HG03139 (cell line): ENCODE measurements at regions not wholly inside any gene's neighbourhood (a gene's known extent, or its start where the extent isn't known, plus 50 kb on each side); places are given as distances from the start of the nearest gene placed in this dataset.
"Not testable (repeated sequence)": the region's sequence is repeated elsewhere in the genome, so short reads cannot be mapped to it uniquely, and the experiment has no call there.

Source experiments
- ATAC-seq: cut with Tn5 transposase; IDR thresholded peaks from one replicate; pipeline ENCODE4 v1.9.1; 2021; ENCODE audit not compliant: unreplicated experiment

DNA sequence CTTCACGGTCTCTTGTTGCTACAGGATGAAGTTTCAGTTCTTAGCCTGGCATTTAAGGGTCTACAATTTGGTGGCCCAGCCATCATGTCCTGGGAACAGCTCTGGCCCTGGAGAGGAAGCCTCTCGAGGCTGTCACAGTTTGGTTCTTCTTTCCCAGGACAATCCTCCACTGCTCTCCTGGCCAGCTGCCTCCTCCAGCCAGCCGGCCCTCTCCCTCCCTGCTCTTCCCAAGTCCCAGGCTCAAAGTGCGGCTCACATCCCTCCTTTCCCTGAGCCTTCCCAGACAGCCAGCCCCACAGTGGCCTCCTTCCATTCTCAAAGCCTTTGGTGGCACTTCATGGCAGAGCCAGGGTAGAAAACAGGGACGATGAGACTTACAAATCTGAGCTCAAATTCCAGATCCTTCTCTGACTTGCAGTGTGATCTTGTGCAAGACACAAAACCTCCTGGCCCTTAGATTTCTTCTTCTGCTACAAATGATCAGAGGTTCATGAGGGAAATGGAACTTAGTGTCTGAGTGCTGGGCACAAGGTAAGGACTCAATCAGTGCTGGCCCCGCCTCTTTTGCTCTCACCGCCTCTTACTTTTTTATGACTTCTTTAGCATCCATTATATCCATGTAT lies 223.8 kb upstream of the ECI2 start:
- ATAC-seq = no peak

DNA sequence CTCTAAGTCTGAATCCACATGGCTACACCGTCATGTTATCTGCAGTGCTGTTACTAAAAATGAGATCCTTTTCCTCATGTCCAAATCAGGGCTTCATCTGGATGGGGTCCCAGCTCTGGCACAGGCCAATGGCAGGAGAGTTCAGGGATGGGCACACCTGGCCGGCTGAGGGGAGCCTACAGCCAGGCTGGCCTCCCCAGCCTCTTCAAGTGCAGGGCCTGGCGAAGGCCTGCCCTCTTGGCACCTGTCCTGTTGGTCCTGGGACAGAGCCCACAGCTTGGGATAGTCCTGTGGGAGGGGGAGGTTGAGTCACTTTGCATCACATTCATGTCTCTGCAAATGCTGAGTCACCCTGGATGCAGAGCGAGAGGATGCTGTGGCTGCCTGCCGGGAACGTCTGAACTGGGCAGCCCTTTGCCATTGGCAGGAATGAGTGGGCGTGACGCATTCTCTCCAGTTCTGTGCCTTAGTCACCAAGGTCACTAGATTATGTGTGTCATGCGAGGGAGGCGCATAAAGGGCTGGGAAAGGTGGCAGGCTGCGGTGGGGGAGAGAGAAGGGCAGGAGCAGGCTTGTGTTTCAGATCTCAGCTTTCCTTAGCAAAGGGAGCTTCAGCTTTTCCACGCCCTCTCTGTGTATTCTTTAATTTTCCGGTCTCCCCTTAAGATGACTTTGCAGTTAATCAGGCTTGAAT lies 223.2 kb upstream of the ECI2 start:
- no peak for ATAC-seq

DNA sequence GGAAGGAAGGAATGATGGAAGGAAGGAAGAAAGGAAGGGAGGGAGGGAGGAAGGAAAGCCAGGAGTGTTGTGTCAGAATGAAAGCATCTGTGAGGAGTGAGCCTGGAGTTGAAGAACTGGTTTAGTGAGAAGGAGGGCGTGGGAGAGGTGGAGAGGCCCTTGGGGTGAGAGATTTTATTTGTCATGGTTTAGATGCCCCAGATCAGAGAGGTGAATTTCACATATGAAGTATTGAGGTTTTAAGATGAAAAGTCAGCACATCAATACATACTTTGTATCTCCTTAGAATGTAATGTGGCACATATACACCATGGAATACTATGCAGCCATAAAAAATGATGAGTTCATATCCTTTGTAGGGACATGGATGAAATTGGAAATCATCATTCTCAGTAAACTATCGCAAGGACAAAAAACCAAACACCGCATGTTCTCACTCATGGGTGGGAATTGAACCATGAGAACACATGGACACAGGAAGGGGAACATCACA lies 222.3 kb upstream of the ECI2 start:
- ATAC-seq = not testable (repeated sequence)

DNA sequence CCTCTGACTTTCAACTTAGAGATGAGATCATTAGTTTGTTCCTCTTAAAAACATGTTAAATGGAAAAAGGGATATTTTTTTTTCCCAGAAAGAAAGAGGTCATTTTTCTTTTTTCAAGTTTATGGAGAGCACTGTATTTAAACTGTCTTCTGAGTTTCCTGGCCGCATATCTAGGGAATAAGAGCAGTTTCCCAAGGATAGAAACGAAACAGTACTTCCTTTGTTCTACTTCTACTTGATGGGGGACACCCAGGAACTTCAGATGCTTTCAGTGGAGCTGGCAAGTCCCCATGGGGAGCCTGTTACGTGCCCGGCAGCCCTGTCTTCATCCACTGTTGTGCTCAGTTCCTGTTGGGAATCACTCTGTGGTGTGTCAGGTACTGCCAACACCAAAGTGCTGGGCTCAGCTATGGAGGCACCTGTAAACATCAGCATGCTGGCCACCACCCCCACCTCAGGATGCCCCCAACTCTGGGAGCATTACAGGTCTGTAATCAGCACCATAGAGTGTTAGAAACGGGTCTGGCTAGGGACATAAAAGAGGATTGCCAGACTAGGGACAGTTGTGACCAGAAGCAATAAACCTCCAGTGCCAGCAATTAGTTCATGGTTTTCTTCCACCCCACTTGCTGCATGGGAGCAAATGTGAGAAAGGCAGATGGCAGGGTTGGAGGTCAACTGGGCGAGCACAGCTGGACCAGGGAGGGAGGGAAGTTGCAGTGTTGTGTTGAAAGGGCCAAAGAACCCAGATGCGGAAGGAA lies 221.7 kb upstream of the ECI2 start:
- no peak for ATAC-seq

DNA sequence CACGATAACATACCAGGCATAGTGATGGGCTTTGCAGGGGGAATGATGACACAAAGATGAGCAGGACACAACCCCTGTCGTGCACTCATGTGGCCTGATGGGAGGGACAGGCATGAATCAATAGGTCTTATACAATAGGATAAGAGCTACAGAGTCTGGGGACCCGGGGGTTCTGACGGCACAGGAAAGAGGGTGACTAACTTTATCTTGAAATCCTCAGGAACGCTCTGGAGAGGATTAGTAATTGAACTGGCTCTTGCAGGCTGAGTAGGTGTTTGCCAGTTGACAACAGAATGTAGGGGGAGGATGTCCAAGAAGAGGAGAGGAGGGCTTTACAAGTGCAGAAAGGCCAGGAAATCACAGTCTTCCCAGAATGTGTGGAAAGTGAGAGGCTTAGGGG lies 219.9 kb upstream of the ECI2 start:
- no peak for ATAC-seq

DNA sequence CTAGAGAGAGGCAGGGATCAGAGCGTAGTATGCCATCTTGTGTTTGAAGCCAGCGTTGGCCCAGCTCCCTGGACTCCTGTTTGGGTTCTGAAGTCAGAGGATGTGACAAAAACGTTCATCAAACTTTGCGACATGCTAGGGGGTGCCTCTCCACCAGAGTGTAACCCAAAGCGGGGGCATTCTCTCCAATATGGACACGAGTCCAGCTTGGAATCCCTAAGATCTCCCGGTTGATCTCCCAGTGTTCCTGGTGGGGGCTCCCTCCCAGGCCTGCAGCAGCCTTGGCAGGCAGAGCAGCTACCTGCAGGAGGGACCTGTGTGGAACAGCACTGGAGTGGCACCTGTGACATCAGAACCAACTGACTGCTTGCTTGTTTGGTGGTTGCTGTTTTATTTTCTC lies 218.8 kb upstream of the ECI2 start:
- no peak for ATAC-seq

DNA sequence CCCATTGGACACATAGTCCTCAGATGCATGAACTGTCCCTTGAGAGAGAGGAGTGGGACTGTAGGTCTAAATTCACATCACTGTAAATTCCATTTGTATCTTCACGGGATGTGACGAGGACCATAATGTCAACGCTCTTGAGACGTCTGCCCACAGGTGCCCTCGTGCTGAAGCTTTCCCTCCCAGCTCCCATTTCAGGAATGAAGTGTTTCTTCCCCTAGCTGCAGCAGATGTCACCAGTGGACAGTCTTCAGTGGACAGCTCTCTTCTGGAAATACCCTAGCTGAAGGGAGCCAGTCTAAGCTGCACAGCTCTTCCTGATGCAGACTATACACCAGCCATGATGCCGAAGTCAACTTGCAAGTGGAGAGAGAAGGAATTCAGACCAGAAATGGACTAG lies 217.4 kb upstream of the ECI2 start:
- no peak for ATAC-seq

DNA sequence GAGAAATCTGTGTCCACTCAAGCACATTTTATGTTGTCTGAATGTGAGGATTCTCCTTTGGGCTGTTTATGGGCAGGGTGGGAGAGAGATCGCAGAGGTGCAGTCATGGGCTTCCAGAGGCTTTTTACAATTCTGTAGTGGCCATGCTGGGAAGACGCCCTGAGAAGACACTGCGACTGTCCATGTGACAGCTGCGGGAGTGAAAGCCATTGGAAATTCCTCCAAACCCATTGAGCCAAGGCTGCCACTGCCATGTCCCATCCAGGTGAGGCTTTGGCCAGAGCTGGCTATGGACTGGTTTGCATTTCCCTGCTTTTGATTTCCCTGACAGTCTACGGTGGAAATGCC lies 216.9 kb upstream of the ECI2 start:
- ATAC-seq = no peak

DNA sequence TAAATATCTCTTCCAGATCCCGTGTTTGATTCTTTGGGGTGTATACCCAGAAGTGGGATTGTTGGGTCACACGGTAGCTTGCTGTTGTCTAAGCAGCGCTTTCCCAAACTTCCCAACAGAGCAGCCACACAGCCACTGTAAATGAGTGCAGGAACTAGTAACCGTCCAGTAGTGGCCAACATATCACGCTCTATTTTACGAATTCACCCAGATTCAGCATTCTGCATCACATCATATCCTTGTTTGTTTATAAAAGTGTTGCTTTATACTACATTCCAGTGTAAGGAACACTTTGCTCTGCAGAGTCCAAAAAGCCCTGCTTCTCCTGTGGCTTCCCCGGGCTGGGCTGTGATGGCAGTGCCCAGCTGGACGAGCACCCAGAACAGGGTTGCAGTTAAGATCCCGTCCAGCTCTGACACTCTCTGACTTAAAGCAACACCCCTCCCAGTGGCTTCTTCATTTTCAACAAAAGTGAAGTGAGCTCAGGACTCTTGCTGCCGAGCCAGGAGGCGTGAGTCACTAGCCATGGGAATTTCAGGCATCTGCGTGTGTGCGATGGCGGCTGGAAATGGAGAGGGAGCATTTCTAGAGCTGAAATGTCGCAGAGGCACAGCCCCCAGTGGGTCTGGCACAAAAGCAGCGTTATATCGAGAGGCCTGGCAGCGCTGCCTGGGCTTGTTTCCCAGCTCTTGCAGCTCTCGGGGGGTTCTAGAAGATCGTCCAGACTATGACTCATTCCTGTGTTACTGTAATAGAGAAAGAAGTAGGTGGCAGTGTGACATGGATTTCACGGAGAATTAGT lies 216.3 kb upstream of the ECI2 start:
- no peak for ATAC-seq

DNA sequence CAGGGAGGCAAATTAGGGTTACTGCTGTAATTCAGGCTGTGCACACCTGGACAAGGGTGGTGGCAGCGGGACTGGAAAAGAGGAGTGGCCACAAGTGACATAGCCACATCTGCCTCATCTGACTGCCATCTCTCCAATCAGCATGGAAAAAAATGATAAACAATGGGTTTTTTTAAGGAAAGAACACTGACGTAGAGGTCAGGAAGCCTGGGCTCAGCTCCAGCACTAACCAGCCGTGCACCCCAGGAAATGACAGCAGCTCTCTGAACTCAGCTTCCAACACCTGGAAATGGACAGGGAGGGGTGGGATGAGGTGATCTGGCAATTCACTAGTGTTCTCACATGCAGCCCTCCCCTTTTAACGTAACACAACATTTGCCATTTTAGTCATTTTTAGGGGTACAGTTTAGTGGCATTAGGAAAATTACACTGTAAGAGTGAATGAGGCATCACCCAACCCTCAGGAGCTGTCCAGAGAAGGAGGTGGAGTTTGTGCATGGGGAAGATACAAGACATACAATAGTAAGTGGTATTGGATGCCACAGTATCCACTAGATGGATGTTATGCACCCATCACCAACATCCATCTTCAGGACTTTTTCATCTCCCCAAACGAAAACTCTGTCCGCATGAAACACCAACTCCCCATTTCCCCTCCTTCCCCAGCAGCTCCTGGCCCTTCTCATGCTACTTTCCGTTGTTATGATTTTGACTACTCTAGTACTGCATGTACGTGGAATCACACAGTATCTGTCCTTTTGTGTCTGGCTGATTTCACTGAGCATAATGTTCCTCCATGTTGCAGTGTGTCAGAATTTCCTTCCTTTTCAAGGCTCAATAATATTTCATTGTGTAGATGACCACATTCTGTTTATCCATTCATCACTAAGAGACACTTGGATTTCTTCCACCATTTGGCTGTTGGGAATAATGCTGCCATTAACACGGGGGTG lies 215.5 kb upstream of the ECI2 start:
- no peak for ATAC-seq

DNA sequence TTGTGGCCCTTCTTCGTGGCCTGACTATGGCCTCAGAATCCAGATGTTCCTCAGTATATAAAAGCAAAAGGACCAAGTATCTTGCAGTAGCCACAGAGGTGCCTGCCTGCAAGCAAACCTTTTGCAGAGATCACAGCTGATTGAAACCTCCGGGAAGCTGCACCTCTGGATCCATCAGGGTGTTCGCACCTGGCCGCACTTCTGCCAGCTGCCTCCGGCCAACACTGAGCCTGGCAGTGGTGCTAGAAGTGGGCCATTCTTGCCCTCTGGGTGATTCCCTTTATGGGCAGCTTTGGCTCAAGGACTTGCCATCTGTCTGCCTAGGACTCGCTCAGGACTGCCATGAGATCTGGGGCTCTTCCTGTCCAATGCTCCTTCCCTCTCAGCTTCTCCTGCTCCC lies 214.6 kb upstream of the ECI2 start:
- ATAC-seq = no peak

DNA sequence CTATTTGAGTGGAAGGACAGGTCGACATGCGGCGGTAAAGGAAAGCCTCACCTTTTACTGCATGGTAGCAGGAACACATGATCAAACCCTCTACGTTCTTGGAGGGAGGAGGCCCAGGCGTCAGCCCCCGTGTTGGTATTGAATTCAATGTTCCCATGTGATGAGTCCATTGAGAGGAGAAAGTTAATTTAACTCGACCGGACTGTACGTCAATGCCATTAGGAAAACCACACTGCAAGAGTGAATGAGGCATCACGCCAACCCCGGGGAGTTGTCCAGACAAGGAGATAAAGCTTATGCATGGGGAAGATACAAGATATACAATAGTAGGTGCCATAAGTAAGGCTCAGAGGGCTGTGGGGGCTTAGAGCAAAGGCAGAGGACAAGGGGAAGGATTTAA lies 213.9 kb upstream of the ECI2 start:
- ATAC-seq = no peak

DNA sequence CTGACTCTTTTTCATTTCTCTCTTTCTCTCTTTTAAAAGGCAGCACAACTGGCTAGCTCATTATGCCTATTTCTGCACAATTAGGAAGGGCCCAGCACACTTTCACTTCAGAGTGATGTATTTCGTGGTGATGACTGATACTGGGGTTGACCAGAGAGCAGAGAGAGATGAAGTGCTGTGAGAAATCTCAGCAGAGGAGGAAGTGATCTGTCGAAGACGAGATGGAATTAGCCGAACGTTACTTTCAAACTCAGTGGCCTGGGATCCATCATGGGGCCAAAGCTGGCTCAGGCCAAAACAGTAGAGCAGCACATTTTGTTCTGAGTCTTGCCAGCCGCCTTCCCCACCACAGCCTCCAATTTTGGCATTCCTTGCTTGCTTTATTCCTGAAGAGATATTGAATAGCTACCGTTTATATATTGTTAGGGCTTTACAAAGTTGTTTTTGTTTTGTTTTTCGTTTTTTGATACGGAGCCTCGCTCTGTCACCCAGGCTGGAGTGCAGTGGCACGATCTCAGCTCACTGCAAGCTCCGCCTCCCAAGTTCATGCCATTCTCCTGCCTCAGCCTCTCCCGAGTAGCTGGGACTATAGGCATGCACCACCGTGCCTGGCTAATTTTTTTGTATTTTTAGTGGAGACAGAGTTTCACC lies 213.2 kb upstream of the ECI2 start:
- no peak for ATAC-seq

DNA sequence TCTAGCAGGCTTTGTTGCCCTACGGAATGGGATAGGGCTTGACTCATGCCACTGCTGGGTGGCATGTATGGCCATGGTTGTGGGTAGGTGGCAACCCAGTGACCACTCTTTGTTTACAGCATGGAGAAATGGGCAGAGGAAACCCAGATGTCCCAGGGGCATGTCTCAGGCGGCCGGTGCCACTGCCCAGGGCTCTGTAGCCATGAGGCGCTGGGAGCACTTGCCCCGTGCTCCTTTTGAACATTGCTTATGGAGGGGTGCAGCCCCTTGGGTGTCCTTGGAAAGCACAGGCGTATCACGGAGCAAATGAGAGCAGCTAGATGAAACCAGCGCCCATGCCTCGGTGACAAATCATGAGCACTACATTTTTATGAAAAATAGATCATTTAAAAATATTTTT lies 212.5 kb upstream of the ECI2 start:
- no peak for ATAC-seq

DNA sequence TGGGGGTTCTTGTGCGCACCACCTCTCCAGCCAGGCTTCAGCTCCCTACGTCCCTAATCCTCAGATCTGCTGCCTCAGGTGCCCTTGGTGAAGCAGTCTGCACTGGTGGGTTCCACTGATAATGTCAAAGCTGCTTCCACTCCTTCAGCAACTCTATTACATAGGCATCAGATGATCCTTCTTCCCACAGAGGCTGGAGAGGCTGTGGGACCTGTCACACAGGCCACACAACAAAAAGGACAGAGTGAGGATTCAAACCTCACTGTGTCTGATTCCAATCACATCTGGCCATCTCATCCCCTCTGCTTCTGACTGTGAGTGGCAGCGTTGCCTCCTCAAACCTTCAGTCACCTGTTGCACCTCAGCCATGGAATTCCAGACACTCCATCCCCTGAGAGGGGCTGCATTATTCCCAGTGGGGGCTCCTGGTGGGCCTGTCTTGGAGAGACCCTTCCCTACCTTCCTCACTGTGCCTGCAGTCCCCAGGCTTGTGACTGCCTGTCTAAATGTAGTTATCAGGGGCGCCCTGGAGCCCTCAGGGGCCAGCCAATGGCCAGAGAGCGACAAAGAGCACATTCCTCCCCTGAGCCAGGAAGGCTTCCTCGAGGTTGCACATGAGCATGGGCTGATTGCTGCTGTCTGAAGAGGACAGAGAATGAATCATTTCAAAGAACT lies 211.4 kb upstream of the ECI2 start:
- no peak for ATAC-seq

DNA sequence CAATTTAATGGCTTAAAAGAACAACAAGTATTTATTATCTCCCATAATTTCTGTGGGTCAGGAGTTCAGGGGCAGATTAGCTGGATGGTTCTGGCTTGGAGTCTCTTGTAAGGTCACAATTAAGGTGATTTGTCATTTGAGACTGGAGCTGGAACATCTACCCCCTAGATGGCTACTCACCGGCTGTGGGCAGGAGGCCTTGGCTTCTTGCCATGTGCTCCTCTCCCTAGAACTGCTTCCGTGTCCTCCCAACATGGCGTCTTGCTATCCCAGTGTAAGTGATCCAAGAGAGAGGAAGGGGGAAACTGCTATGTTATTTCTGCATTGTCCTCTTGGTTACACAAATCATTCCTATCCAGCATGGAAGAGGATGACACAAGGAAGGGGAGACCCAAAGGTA lies 210.2 kb upstream of the ECI2 start:
- ATAC-seq = no peak

DNA sequence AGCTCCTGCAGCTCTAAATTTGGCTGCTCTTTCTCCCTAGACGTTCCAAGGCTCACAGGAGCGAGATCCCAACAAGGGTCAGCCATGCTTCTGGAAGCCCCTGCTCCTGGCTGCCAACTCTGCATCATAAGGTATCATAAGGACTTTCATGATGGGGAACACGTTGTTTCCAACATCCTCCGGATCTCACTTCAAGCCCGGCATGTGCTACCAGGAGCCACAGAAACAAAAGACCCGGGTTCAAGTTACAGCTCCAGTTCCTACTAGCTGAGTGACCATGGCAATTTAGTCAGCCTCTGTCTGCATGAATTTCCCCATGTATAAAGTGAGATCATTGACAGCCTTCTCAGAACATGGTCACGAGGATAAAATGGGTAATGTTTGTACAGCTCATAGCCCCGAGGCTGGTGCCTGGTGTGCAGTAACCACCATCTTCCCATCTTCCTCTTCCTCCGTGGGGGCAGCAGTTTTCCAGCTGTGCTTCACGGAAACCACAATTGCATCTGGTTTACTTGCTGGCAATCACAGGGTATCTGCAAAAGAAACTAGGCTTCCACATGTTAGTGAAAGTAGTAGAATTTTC lies 209.0 kb upstream of the ECI2 start:
- ATAC-seq = no peak

DNA sequence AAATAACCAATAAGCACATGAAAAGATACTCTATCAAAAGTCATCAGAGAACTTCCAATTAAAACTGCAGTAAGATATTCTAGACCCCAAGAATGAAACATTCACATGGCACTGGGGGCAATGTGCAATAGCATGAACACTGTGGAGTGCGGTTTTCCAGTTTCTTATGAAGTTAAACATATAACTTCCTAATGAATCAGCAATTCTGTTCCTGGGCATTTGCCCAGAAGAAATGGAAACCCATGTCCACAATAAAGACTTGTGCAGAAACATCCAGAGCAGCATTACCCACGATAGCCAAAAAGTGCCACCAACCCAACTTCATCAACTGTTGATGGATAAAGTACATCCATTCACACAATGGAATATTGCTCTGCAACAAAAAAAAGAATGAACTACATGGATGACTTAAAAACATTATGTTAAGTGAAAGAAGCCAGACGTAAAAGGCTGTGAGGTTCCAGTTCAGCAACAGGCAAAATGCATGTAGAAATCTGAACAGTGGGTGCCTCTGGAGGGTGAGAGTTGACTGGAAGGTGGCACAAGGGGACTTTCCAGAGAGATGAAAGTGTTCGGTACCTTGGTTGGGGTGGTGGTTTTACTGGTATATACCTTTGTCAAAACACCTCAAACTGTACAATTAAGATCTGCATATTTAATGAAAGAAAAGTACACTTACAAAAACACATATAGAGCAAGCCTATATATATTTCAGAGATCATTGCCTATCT lies 207.2 kb upstream of the ECI2 start:
- no peak for ATAC-seq
